Stimulated activated CD4-positive, alpha-beta T cell treated with anti-CD3 and anti-CD28 coated beads, Interleukin-15, amount 100 ng/mL, for 24 hours (primary cell): ENCODE measurements at regions not wholly inside any gene's neighbourhood (a gene's known extent, or its start where the extent isn't known, plus 50 kb on each side); places are given as distances from the start of the nearest gene placed in this dataset.
"Not testable (repeated sequence)": the region's sequence is repeated elsewhere in the genome, so short reads cannot be mapped to it uniquely, and the experiment has no call there.

Experiments
- DNase-seq: peaks from one replicate; pipeline ENCODE4 v3.0.0-alpha.2; 2020

- DNase-seq, result no peak
Measured at GRCh38 chr1:4121834-4122512, 221.9 kb upstream of the C1orf174 start.

- no peak for DNase-seq
Measured at GRCh38 chr1:4122513-4123160, 222.6 kb upstream of the C1orf174 start.

- no peak for DNase-seq
Measured at GRCh38 chr1:4124631-4125145, 224.6 kb upstream of the C1orf174 start.

GRCh38 chr1:4126251-4126650 lies 226.2 kb upstream of the C1orf174 start:
- DNase-seq, result no peak

GRCh38 chr1:4126731-4127591 lies 226.9 kb upstream of the C1orf174 start:
- DNase-seq, result no peak

GRCh38 chr1:4127592-4128140 lies 227.6 kb upstream of the C1orf174 start:
- DNase-seq, result no peak

GRCh38 chr1:4128616-4129015 lies 228.5 kb upstream of the C1orf174 start:
- no peak for DNase-seq

GRCh38 chr1:4129693-4130092 lies 229.6 kb upstream of the C1orf174 start:
- DNase-seq, result no peak

GRCh38 chr1:4130096-4130495 lies 230.0 kb upstream of the C1orf174 start:
- no peak for DNase-seq

- DNase-seq, result no peak
Measured at GRCh38 chr1:4131734-4132133, 231.7 kb upstream of the C1orf174 start.

GRCh38 chr1:4132352-4133296 lies 232.6 kb upstream of the C1orf174 start:
- DNase-seq, result no peak

GRCh38 chr1:4133297-4133938 lies 233.3 kb upstream of the C1orf174 start:
- DNase-seq, result no peak

- DNase-seq, result no peak
Measured at GRCh38 chr1:4133939-4134321, 233.9 kb upstream of the C1orf174 start.

GRCh38 chr1:4135853-4136252 lies 235.8 kb upstream of the C1orf174 start:
- DNase-seq, result not testable (repeated sequence)

GRCh38 chr1:4137621-4138415 lies 237.7 kb upstream of the C1orf174 start:
- no peak for DNase-seq

- no peak for DNase-seq
Measured at GRCh38 chr1:4139646-4140045, 239.6 kb upstream of the C1orf174 start.

GRCh38 chr1:4140241-4140640 lies 240.2 kb upstream of the C1orf174 start:
- DNase-seq, result no peak

GRCh38 chr1:4140821-4141220 lies 240.7 kb upstream of the C1orf174 start:
- DNase-seq, result no peak

GRCh38 chr1:4144349-4144971 lies 244.4 kb upstream of the C1orf174 start:
- no peak for DNase-seq

GRCh38 chr1:4146101-4146500 lies 246.0 kb upstream of the C1orf174 start:
- DNase-seq, result no peak
